ENCODE measurements at regions not wholly inside any gene's neighbourhood (a gene's known extent, or its start where the extent isn't known, plus 50 kb on each side); places are given as distances from the start of the nearest gene placed in this dataset.
A peak's percentile ranks its signal among the peaks of the same experiment; 100 is the strongest.

GRCh38 chr5:165209101-165209727 lies 1703.8 kb downstream of the MAT2B start:
- TF ChIP-seq CTCF (IDR thresholded peaks at IDR 0.05; ENCODE audit: extremely low read depth in 1 of 2, insufficient read depth in 1 of 2, low read depth in 1 of 2, low read length in 2 of 2): peak; percentile 38 to 46
- TF ChIP-seq EZH2 (IDR thresholded peaks at IDR 0.05; ENCODE audit: borderline replicate concordance, low read depth, low read length, severe bottlenecking): no peak
- no peak for TF ChIP-seq MAX (IDR thresholded peaks at IDR 0.05; ENCODE audit: insufficient read depth, insufficient read length)
- no peak for TF ChIP-seq POLR2AphosphoS5 (IDR thresholded peaks at IDR 0.05; ENCODE audit: insufficient read depth, low read depth, low read length)
- TF ChIP-seq POLR2A (IDR thresholded peaks at IDR 0.05; ENCODE audit: low read depth, low read length): no peak
- no peak for TF ChIP-seq MYC (IDR thresholded peaks at IDR 0.05; ENCODE audit: low read depth, low read length)
- TF ChIP-seq JUN (IDR thresholded peaks at IDR 0.05; ENCODE audit: borderline replicate concordance, insufficient read depth, insufficient read length, low read depth): no peak
- no peak for TF ChIP-seq FOS (IDR thresholded peaks at IDR 0.05; ENCODE audit: borderline replicate concordance, insufficient read depth, low read length)
- no peak for TF ChIP-seq GATA2 (IDR thresholded peaks at IDR 0.05; ENCODE audit: insufficient read depth, insufficient read length, low read depth, low read length)

All from endothelial cell of umbilical vein (primary cell).